ENCODE measurements at regions not wholly inside any gene's neighbourhood (a gene's known extent, or its start where the extent isn't known, plus 50 kb on each side); places are given as distances from the start of the nearest gene placed in this dataset.

DNA sequence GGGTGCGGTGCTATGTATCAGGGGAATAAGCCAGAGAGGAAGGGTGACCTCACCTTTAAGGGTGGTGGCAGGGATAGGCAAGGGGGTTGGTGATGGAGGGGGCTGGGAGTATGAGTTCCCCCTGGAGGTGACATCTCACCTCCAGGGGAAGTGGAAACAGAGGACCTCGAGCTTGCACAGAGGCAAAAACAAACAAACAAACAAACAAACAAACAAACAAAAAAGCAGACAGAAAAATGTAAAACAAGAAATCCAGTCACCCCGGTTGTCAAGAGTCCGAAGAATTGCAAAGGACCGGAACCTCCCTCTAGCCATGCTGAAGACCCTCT, 112.2 kb upstream of the MYL2 start:
- Mint-ChIP-seq H3K27ac (no peak overlapping the region), H3K4me3 (peak overlapping the region; percentile 68), H3K4me1 (peaks cover 49% of the 10 kb centered on the region), H3K27me3 (ENCODE audit: low read depth) (peaks cover 36% of the 10 kb centered on the region), H3K9me3 (no peaks in the 10 kb centered on the region), H3K36me3 (no peaks in the 10 kb centered on the region)
- CTCF ChIA-PET = interaction anchor here (0.5 to 1.1 kb wide), 2 partner anchors 12 to 13 kb away, joined by 3 read pairs; no protein-coding TSS in a partner anchor
- TF ChIP-seq FOXP1 (CRISPR knock-in tag; IDR thresholded peaks at IDR 0.05; ENCODE audit: borderline replicate concordance) (no peak), FOXK1 (CRISPR knock-in tag; IDR thresholded peaks at IDR 0.05) (no peak)
- TF ChIP-seq, protein P1, sequence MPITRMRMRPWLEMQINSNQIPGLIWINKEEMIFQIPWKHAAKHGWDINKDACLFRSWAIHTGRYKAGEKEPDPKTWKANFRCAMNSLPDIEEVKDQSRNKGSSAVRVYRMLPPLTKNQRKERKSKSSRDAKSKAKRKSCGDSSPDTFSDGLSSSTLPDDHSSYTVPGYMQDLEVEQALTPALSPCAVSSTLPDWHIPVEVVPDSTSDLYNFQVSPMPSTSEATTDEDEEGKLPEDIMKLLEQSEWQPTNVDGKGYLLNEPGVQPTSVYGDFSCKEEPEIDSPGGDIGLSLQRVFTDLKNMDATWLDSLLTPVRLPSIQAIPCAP (CRISPR knock-in tag; IDR thresholded peaks at IDR 0.05) = no peak
- ATAC-seq = no peak
- POLR2A ChIA-PET = no interaction called here
- DNase-seq (ENCODE audit: low spot score) = no peak

DNA sequence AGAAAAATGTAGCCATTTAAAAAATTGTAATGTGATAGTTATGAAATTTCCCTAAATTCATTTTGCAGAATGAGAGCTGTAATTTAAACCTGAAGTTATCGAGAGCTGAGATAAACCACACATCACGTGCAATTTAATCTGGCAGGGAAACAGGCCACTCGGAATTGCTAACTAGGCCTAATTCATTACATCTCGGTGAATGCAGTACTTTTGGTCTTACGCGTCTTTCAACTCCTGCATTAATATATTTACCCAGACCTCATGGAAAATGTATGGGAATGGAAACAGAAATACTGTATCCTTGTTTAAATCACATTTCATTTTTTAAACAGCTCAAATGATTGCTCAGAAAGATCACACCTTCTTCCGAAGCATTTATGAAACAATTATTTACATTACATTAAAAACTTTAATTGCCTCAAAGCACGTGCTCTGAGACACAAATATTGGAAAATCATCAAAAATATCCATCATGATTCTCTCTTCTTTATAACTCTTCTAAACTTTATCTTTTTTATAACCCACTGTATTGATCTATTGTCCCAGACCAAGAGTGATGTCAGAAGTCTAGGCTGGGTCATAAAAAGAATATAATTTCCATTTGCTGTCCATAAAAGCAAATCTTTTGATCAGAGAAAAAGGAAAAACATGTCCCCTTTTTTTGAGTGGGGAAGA, 111.7 kb upstream of the MYL2 start:
- Mint-ChIP-seq H3K36me3 (no peaks in the 10 kb centered on the region), H3K27me3 (ENCODE audit: low read depth) (peaks cover 36% of the 10 kb centered on the region), H3K9me3 (no peaks in the 10 kb centered on the region), H3K27ac (no peak overlapping the region), H3K4me1 (peaks cover 44% of the 10 kb centered on the region), H3K4me3 (peak overlapping the region; percentile 68)
- DNase-seq (ENCODE audit: low spot score) (no peak), ATAC-seq (no peak)
- CTCF ChIA-PET = no interaction called here
- TF ChIP-seq, protein P2, sequence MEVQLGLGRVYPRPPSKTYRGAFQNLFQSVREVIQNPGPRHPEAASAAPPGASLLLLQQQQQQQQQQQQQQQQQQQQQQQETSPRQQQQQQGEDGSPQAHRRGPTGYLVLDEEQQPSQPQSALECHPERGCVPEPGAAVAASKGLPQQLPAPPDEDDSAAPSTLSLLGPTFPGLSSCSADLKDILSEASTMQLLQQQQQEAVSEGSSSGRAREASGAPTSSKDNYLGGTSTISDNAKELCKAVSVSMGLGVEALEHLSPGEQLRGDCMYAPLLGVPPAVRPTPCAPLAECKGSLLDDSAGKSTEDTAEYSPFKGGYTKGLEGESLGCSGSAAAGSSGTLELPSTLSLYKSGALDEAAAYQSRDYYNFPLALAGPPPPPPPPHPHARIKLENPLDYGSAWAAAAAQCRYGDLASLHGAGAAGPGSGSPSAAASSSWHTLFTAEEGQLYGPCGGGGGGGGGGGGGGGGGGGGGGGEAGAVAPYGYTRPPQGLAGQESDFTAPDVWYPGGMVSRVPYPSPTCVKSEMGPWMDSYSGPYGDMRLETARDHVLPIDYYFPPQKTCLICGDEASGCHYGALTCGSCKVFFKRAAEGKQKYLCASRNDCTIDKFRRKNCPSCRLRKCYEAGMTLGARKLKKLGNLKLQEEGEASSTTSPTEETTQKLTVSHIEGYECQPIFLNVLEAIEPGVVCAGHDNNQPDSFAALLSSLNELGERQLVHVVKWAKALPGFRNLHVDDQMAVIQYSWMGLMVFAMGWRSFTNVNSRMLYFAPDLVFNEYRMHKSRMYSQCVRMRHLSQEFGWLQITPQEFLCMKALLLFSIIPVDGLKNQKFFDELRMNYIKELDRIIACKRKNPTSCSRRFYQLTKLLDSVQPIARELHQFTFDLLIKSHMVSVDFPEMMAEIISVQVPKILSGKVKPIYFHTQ (CRISPR knock-in tag; IDR thresholded peaks at IDR 0.05) = no peak
- TF ChIP-seq RELA (CRISPR knock-in tag; IDR thresholded peaks at IDR 0.05; ENCODE audit: borderline replicate concordance) (no peak), CREM (CRISPR knock-in tag; IDR thresholded peaks at IDR 0.05) (no peak), EMX1 (CRISPR knock-in tag; IDR thresholded peaks at IDR 0.05) (no peak), HMGA2 (CRISPR knock-in tag; IDR thresholded peaks at IDR 0.05) (no peak), ZNF121 (CRISPR knock-in tag; IDR thresholded peaks at IDR 0.05) (no peak), GRHL2 (CRISPR knock-in tag; IDR thresholded peaks at IDR 0.05; ENCODE audit: insufficient replicate concordance, severe bottlenecking) (no peak), CBFB (CRISPR knock-in tag; IDR thresholded peaks at IDR 0.05; ENCODE audit: low read depth) (no peak), FOXP1 (CRISPR knock-in tag; IDR thresholded peaks at IDR 0.05; ENCODE audit: borderline replicate concordance) (no peak), CREB1 (CRISPR knock-in tag; IDR thresholded peaks at IDR 0.05) (no peak), JAZF1 (CRISPR knock-in tag; IDR thresholded peaks at IDR 0.05) (no peak), ZNF423 (CRISPR knock-in tag; IDR thresholded peaks at IDR 0.05) (no peak), TEAD4 (CRISPR knock-in tag; IDR thresholded peaks at IDR 0.05) (no peak), ZNF138 (CRISPR knock-in tag; conservative IDR thresholded peaks at IDR 0.05) (no peak), FOXJ3 (CRISPR knock-in tag; IDR thresholded peaks at IDR 0.05; ENCODE audit: borderline replicate concordance) (no peak)
- TF ChIP-seq, protein P3, sequence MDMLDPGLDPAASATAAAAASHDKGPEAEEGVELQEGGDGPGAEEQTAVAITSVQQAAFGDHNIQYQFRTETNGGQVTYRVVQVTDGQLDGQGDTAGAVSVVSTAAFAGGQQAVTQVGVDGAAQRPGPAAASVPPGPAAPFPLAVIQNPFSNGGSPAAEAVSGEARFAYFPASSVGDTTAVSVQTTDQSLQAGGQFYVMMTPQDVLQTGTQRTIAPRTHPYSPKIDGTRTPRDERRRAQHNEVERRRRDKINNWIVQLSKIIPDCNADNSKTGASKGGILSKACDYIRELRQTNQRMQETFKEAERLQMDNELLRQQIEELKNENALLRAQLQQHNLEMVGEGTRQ (CRISPR knock-in tag; IDR thresholded peaks at IDR 0.05) = no peak
- TF ChIP-seq, protein P4, sequence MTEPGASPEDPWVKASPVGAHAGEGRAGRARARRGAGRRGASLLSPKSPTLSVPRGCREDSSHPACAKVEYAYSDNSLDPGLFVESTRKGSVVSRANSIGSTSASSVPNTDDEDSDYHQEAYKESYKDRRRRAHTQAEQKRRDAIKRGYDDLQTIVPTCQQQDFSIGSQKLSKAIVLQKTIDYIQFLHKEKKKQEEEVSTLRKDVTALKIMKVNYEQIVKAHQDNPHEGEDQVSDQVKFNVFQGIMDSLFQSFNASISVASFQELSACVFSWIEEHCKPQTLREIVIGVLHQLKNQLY (CRISPR knock-in tag; IDR thresholded peaks at IDR 0.05) = no peak
- TF ChIP-seq, protein P5, sequence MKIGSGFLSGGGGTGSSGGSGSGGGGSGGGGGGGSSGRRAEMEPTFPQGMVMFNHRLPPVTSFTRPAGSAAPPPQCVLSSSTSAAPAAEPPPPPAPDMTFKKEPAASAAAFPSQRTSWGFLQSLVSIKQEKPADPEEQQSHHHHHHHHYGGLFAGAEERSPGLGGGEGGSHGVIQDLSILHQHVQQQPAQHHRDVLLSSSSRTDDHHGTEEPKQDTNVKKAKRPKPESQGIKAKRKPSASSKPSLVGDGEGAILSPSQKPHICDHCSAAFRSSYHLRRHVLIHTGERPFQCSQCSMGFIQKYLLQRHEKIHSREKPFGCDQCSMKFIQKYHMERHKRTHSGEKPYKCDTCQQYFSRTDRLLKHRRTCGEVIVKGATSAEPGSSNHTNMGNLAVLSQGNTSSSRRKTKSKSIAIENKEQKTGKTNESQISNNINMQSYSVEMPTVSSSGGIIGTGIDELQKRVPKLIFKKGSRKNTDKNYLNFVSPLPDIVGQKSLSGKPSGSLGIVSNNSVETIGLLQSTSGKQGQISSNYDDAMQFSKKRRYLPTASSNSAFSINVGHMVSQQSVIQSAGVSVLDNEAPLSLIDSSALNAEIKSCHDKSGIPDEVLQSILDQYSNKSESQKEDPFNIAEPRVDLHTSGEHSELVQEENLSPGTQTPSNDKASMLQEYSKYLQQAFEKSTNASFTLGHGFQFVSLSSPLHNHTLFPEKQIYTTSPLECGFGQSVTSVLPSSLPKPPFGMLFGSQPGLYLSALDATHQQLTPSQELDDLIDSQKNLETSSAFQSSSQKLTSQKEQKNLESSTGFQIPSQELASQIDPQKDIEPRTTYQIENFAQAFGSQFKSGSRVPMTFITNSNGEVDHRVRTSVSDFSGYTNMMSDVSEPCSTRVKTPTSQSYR (CRISPR knock-in tag; IDR thresholded peaks at IDR 0.05) = no peak
- TF ChIP-seq, protein P6, sequence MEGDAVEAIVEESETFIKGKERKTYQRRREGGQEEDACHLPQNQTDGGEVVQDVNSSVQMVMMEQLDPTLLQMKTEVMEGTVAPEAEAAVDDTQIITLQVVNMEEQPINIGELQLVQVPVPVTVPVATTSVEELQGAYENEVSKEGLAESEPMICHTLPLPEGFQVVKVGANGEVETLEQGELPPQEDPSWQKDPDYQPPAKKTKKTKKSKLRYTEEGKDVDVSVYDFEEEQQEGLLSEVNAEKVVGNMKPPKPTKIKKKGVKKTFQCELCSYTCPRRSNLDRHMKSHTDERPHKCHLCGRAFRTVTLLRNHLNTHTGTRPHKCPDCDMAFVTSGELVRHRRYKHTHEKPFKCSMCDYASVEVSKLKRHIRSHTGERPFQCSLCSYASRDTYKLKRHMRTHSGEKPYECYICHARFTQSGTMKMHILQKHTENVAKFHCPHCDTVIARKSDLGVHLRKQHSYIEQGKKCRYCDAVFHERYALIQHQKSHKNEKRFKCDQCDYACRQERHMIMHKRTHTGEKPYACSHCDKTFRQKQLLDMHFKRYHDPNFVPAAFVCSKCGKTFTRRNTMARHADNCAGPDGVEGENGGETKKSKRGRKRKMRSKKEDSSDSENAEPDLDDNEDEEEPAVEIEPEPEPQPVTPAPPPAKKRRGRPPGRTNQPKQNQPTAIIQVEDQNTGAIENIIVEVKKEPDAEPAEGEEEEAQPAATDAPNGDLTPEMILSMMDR (IDR thresholded peaks at IDR 0.05) = no peak
- POLR2A ChIA-PET = no interaction called here
